ENCODE measurements at regions not wholly inside any gene's neighbourhood (a gene's known extent, or its start where the extent isn't known, plus 50 kb on each side); places are given as distances from the start of the nearest gene placed in this dataset.

- WGBS, 2 donors, result 57 to 75% methylated on average over 1 of the region's 1 CpG
- Histone ChIP-seq H3K4me3 (no peak overlapping the region), H3K9me3 (no peaks in the 10 kb centered on the region), H3K27ac (no peak overlapping the region), H3K4me1 (no peaks in the 10 kb centered on the region), H3K27me3 (no peaks in the 10 kb centered on the region), H3K36me3 (no peaks in the 10 kb centered on the region)
- TF ChIP-seq CTCF (IDR thresholded peaks at IDR 0.05), result no peak
- TF ChIP-seq POLR2A (IDR thresholded peaks at IDR 0.05), result no peak
- intact Hi-C loops (cut with DNase I), result no loop called here
- no peak for DNase-seq
Observed at GRCh38 chr4:129532573-129532972, 436.6 kb downstream of the C4orf33 start.

- TF ChIP-seq CTCF (IDR thresholded peaks at IDR 0.05) (no peak), POLR2A (IDR thresholded peaks at IDR 0.05) (no peak)
- H3K4me1 ChIP-seq, result peaks cover 0 to 3% (median 0%) of the 10 kb centered on the region in 3 donors
- H3K27ac ChIP-seq, result no peak overlapping the region
- H3K4me3 ChIP-seq, result no peak overlapping the region
- DNase-seq, result no peak
- intact Hi-C loops (cut with DNase I), result no loop called here
- no peaks in the 10 kb centered on the region for H3K27me3 ChIP-seq
- H3K9me3 ChIP-seq, result no peaks in the 10 kb centered on the region
- H3K36me3 ChIP-seq, result no peaks in the 10 kb centered on the region
Observed at GRCh38 chr4:129543299-129543698, 447.3 kb downstream of the C4orf33 start.

GRCh38 chr4:129545599-129546278, 449.8 kb downstream of the C4orf33 start:
- DNase-seq, result no peak
- no peak for TF ChIP-seq CTCF (IDR thresholded peaks at IDR 0.05)
- no peak for TF ChIP-seq POLR2A (IDR thresholded peaks at IDR 0.05)
- WGBS, 2 donors, result 24 to 28% methylated on average over 5 of the region's 5 CpGs
- H3K4me1 ChIP-seq, result peaks cover 0 to 3% (median 0%) of the 10 kb centered on the region in 3 donors
- H3K36me3 ChIP-seq, result no peaks in the 10 kb centered on the region
- H3K9me3 ChIP-seq, result no peaks in the 10 kb centered on the region
- intact Hi-C loops (cut with DNase I), result no loop called here
- no peak overlapping the region for H3K27ac ChIP-seq
- H3K27me3 ChIP-seq, result no peaks in the 10 kb centered on the region
- H3K4me3 ChIP-seq, result no peak overlapping the region

GRCh38 chr4:129546531-129546930, 450.6 kb downstream of the C4orf33 start:
- peaks cover 0 to 3% (median 0%) of the 10 kb centered on the region in 3 donors for H3K4me1 ChIP-seq
- no peaks in the 10 kb centered on the region for H3K27me3 ChIP-seq
- H3K4me3 ChIP-seq, result no peak overlapping the region
- H3K9me3 ChIP-seq, result no peaks in the 10 kb centered on the region
- TF ChIP-seq CTCF (IDR thresholded peaks at IDR 0.05), result no peak
- no peak for DNase-seq
- intact Hi-C loops (cut with DNase I), result no loop called here
- H3K36me3 ChIP-seq, result no peaks in the 10 kb centered on the region
- H3K27ac ChIP-seq, result no peak overlapping the region
- 44 to 50% methylated on average over 1 of the region's 1 CpG for WGBS, 2 donors

GRCh38 chr4:129550281-129550785, 454.4 kb downstream of the C4orf33 start:
- TF ChIP-seq CTCF (IDR thresholded peaks at IDR 0.05), result no peak
- TF ChIP-seq POLR2A (IDR thresholded peaks at IDR 0.05), result no peak
- no peaks in the 10 kb centered on the region for H3K27me3 ChIP-seq
- intact Hi-C loops (cut with DNase I), result no loop called here
- peaks cover 0 to 3% (median 0%) of the 10 kb centered on the region in 3 donors for H3K4me1 ChIP-seq
- H3K4me3 ChIP-seq, result no peak overlapping the region
- no peaks in the 10 kb centered on the region for H3K36me3 ChIP-seq
- no peak overlapping the region for H3K27ac ChIP-seq
- no peak for DNase-seq
- 7 to 11% methylated on average over 1 of the region's 1 CpG for WGBS, 2 donors
- no peaks in the 10 kb centered on the region for H3K9me3 ChIP-seq
